SK-N-SH treated with all-trans-retinoic acid at 6 μM for 48 hours (cell line): ENCODE measurements at regions not wholly inside any gene's neighbourhood (a gene's known extent, or its start where the extent isn't known, plus 50 kb on each side); places are given as distances from the start of the nearest gene placed in this dataset.

Source experiments
- ATAC-seq: fragments of 200-7000 bp; cut with Tn5 transposase; 3 replicates; pipeline ENCODE4 v1.9.1; 2020; ENCODE audit warnings: mild to moderate bottlenecking, moderate library complexity
- ARNTL ChIP-seq: fragments of 450-650 bp; formaldehyde crosslinking; IDR thresholded peaks from 2 replicates; pipeline ENCODE4 v1.5.0; 2020; ENCODE audit warnings: low read depth, mild to moderate bottlenecking, moderate library complexity, borderline replicate concordance
- BACH2 ChIP-seq: fragments of 250-450 bp; sonication (Bioruptor Pico); IDR thresholded peaks from 2 replicates; pipeline ENCODE4 v1.9.0; 2021; ENCODE audit warnings: mild to moderate bottlenecking, borderline replicate concordance
- CSDC2 ChIP-seq: fragments of 250-450 bp; sonication (Bioruptor Pico); IDR thresholded peaks from 2 replicates; pipeline ENCODE4 v1.5.0; 2020; ENCODE audit warnings: mild to moderate bottlenecking, moderate library complexity
- ESRRG ChIP-seq: fragments of 250-450 bp; sonication (Bioruptor Pico); IDR thresholded peaks from 2 replicates; pipeline ENCODE4 v1.6.1; 2021; ENCODE audit warnings: mild to moderate bottlenecking
- GLIS3 ChIP-seq: fragments of 250-450 bp; sonication (Bioruptor Pico); IDR thresholded peaks from 2 replicates; pipeline ENCODE4 v1.5.0; 2020; ENCODE audit warnings: mild to moderate bottlenecking, moderate library complexity
- ISL1 ChIP-seq: fragments of 250-450 bp; sonication (Bioruptor Pico); IDR thresholded peaks from 2 replicates; pipeline ENCODE4 v2.1.2; 2022; ENCODE audit warnings: mild to moderate bottlenecking, moderate library complexity
- OSR1 ChIP-seq: fragments of 250-450 bp; sonication (Bioruptor Pico); IDR thresholded peaks from 2 replicates; pipeline ENCODE4 v1.8.0; 2022; ENCODE audit warnings: moderate library complexity, mild to moderate bottlenecking, inconsistent platforms
- RARB ChIP-seq: fragments of 250-450 bp; sonication (Bioruptor Pico); IDR thresholded peaks from 2 replicates; pipeline ENCODE4 v1.8.0; 2021; ENCODE audit warnings: mild to moderate bottlenecking, moderate library complexity
- SNAI2 ChIP-seq: fragments of 250-450 bp; sonication (Bioruptor Pico); IDR thresholded peaks from 2 replicates; pipeline ENCODE4 v1.5.0; 2020; ENCODE audit warnings: mild to moderate bottlenecking, moderate library complexity
- TCF4 ChIP-seq: fragments of 250-450 bp; sonication (Bioruptor Pico); IDR thresholded peaks from 2 replicates; pipeline ENCODE4 v1.8.0; 2021; ENCODE audit warnings: mild to moderate bottlenecking, moderate library complexity, borderline replicate concordance
- TOX ChIP-seq: fragments of 250-450 bp; sonication (Bioruptor Pico); IDR thresholded peaks from 2 replicates; pipeline ENCODE4 v1.8.0; 2021; ENCODE audit warnings: mild to moderate bottlenecking, moderate library complexity, borderline replicate concordance
- ZC3H10 ChIP-seq: fragments of 250-450 bp; sonication (Bioruptor Pico); IDR thresholded peaks from 2 replicates; pipeline ENCODE4 v1.5.1; 2021; ENCODE audit warnings: mild to moderate bottlenecking, moderate library complexity
- ZFP3 ChIP-seq: fragments of 250-450 bp; sonication (Bioruptor Pico); IDR thresholded peaks from 2 replicates; pipeline ENCODE4 v1.5.0; 2020; ENCODE audit warnings: mild to moderate bottlenecking, moderate library complexity
- ZFP30 ChIP-seq: fragments of 450-650 bp; formaldehyde crosslinking; IDR thresholded peaks from 2 replicates; pipeline ENCODE4 v1.5.0; 2022; ENCODE audit warnings: mild to moderate bottlenecking, moderate library complexity
- ZNF565 ChIP-seq: fragments of 450-650 bp; formaldehyde crosslinking; conservative IDR thresholded peaks from 2 replicates; pipeline ENCODE4 v1.5.0; 2020; ENCODE audit warnings: low read depth, mild to moderate bottlenecking, moderate library complexity
- ZNF70 ChIP-seq: fragments of 450-650 bp; formaldehyde crosslinking; IDR thresholded peaks from 2 replicates; pipeline ENCODE4 v1.5.0; 2020; ENCODE audit warnings: mild to moderate bottlenecking, moderate library complexity
- ZNF8 ChIP-seq: fragments of 450-650 bp; formaldehyde crosslinking; IDR thresholded peaks from 2 replicates; pipeline ENCODE4 v1.5.0; 2020; ENCODE audit warnings: mild to moderate bottlenecking, moderate library complexity
- TF ChIP-seq, protein P1 (sequence below): fragments of 250-450 bp; sonication (Bioruptor Pico); IDR thresholded peaks from 2 replicates; pipeline ENCODE4 v1.8.0; 2020; ENCODE audit warnings: mild to moderate bottlenecking, moderate library complexity, borderline replicate concordance
- TF ChIP-seq, protein P2 (sequence below): fragments of 250-450 bp; sonication (Bioruptor Pico); IDR thresholded peaks from 2 replicates; pipeline ENCODE4 v1.8.0; 2021; ENCODE audit warnings: low read depth, mild to moderate bottlenecking, moderate library complexity, borderline replicate concordance

DNA sequence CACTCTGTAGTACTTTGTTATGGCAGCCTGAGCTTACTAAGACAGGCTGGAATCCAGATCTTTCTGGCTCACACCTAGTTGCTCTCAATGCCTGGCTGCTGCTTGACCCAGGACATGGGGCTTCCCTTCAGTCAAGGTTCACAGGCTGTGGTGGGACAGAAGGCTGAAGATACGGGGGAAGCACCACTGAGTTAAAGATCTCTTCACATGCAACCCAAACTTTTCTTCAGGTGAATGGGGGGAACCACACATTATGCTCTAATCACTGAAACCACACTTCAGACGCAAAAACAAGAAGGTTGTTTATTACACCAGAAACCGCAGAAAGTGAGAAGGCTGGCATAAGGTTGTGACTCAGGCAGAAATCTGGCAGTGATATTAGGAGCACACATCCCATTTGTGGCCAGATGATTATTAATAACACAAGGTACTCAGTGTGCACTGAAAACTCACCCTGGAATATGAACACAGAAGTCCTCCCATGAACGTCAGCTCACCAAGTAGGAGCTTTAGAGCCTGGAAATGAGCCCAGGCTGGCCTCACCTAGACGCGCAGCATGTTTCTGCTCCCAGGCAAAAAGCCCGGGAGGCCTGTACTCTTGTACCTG is 230.5 kb upstream of the CHRNA7 start:
- no peak for ATAC-seq
- TF ChIP-seq GLIS3 (no peak), ZNF8 (CRISPR knock-in tag) (no peak), ARNTL (CRISPR knock-in tag) (no peak), ZFP3 (CRISPR knock-in tag) (no peak), BACH2 (CRISPR knock-in tag) (no peak), ZNF70 (no peak), TOX (CRISPR knock-in tag) (no peak), ZFP30 (no peak), ZC3H10 (no peak)
- TF ChIP-seq, protein P1, sequence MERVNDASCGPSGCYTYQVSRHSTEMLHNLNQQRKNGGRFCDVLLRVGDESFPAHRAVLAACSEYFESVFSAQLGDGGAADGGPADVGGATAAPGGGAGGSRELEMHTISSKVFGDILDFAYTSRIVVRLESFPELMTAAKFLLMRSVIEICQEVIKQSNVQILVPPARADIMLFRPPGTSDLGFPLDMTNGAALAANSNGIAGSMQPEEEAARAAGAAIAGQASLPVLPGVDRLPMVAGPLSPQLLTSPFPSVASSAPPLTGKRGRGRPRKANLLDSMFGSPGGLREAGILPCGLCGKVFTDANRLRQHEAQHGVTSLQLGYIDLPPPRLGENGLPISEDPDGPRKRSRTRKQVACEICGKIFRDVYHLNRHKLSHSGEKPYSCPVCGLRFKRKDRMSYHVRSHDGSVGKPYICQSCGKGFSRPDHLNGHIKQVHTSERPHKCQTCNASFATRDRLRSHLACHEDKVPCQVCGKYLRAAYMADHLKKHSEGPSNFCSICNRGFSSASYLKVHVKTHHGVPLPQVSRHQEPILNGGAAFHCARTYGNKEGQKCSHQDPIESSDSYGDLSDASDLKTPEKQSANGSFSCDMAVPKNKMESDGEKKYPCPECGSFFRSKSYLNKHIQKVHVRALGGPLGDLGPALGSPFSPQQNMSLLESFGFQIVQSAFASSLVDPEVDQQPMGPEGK, result no peak
- TF ChIP-seq, protein P2, sequence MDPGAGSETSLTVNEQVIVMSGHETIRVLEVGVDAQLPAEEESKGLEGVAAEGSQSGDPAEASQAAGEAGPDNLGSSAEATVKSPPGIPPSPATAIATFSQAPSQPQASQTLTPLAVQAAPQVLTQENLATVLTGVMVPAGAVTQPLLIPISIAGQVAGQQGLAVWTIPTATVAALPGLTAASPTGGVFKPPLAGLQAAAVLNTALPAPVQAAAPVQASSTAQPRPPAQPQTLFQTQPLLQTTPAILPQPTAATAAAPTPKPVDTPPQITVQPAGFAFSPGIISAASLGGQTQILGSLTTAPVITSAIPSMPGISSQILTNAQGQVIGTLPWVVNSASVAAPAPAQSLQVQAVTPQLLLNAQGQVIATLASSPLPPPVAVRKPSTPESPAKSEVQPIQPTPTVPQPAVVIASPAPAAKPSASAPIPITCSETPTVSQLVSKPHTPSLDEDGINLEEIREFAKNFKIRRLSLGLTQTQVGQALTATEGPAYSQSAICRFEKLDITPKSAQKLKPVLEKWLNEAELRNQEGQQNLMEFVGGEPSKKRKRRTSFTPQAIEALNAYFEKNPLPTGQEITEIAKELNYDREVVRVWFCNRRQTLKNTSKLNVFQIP (CRISPR knock-in tag), result no peak

DNA sequence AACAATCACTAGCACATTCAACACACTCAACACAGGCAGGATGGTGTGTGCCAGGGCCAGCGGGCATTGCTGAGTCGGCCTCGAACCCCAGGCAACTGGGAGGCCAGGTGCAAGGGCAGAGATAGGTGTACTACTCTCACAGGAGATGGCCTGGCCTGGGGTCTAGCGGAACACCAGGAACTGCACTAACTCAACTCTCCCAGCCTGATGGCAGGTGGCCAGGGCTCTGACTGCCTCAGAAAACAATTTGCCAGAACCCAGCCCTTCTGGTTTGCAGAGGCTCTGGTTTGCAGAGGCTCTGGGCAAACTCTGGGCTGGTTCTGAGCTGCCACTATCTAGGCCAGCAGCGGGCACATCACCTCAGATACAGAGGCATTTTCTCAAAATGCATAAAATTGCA is 229.2 kb upstream of the CHRNA7 start:
- TF ChIP-seq ESRRG, result no peak
- TF ChIP-seq, protein P1, result no peak
- no peak for TF ChIP-seq ARNTL (CRISPR knock-in tag)
- no peak for TF ChIP-seq TCF4 (CRISPR knock-in tag)
- TF ChIP-seq RARB (CRISPR knock-in tag), result no peak
- no peak for TF ChIP-seq CSDC2 (CRISPR knock-in tag)
- no peak for ATAC-seq

DNA sequence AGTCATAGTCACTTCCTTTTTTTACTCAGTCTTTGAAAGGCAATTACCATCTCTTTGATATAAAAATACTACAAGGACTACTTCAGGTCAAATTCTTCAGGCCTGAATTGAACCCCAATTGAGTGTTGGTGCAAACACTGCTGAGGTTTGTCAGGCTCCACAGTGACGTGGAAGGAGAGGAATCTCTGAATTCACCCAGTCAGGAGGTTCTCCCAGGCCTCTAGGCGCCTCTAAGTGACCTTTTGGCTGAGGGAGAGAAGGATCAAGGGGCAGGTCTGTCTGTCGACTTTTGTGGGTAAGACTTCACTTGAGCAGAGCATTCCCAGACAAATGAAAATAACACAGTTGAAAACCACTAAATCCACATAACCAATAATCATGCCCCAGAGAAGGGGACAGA is 227.6 kb upstream of the CHRNA7 start:
- no peak for ATAC-seq

DNA sequence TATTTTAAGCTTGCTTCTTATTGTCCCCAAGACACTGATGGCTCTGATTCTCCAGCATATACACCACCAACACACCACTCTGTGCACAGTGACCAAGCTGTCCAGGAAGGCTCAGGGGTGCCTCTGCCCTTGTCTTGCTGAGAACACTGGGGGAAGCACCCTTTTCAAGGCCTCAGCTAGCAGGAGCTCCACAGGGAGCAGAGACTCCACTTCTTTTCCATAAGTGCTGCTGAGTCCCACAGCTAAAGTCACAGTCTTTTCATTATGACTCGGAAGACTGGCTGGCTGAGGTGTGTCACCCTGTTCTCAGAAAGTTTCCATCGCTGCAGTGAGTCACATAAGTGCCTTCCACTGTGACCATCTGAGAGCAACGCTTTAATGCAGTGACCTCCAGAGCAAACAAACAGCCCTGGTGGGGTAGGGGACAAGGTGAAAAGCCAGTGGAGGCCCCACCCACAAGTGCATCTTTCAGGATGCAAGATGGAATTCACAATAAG is 226.9 kb upstream of the CHRNA7 start:
- no peak for ATAC-seq
- TF ChIP-seq ESRRG (no peak), TOX (CRISPR knock-in tag) (no peak), ISL1 (CRISPR knock-in tag) (no peak)
- TF ChIP-seq, protein P2 (CRISPR knock-in tag), result no peak

More for the DNA sequence above, 227.6 kb upstream of the CHRNA7 start:
- TF ChIP-seq ZNF565 (CRISPR knock-in tag), result no peak
- no peak for TF ChIP-seq SNAI2 (CRISPR knock-in tag)
- TF ChIP-seq TOX (CRISPR knock-in tag), result no peak
- no peak for TF ChIP-seq OSR1 (CRISPR knock-in tag)
- TF ChIP-seq RARB (CRISPR knock-in tag), result no peak
- TF ChIP-seq GLIS3, result no peak
- no peak for TF ChIP-seq ISL1 (CRISPR knock-in tag)
- TF ChIP-seq ZFP3 (CRISPR knock-in tag), result no peak

DNA sequence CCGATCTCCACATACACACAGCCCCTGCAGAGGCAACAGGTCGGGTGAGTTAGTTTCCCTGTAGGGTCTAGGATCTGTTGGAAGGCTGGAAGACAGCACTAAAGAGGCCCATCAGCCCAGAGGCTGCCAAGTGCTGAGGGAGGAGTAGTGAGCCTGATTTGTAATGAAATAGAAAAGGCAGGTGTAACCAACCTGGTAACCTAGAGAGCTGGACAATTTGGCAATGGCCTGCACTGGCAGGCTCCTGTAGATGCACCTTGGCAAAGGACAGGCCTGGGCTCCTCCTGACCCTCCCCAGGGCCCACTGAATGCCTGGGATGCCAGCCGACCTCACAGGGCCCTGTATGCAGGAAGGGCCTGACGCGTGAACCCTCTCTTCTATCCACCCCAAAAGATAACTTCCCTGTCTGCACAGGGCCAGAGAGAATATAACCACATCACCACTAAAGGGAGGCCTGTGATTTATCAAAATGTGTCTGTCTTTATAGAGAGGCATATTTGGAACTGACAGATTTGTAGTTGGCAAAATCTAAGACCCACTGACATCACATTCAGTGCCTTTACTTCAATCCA is 225.1 kb upstream of the CHRNA7 start:
- no peak for TF ChIP-seq ARNTL (CRISPR knock-in tag)
- TF ChIP-seq ZNF70, result no peak
- TF ChIP-seq ESRRG, result no peak
- TF ChIP-seq GLIS3, result no peak
- TF ChIP-seq ZFP30, result no peak
- ATAC-seq, result no peak
